GM19463 (cell line): ENCODE measurements at regions not wholly inside any gene's neighbourhood (a gene's known extent, or its start where the extent isn't known, plus 50 kb on each side); places are given as distances from the start of the nearest gene placed in this dataset.
"Not testable (repeated sequence)": the region's sequence is repeated elsewhere in the genome, so short reads cannot be mapped to it uniquely, and the experiment has no call there.

Experiments used
- ATAC-seq: cut with Tn5 transposase; IDR thresholded peaks from one replicate; pipeline ENCODE4 v1.9.1; 2021; ENCODE audit warnings: mild to moderate bottlenecking, moderate library complexity; ENCODE audit not compliant: unreplicated experiment

DNA sequence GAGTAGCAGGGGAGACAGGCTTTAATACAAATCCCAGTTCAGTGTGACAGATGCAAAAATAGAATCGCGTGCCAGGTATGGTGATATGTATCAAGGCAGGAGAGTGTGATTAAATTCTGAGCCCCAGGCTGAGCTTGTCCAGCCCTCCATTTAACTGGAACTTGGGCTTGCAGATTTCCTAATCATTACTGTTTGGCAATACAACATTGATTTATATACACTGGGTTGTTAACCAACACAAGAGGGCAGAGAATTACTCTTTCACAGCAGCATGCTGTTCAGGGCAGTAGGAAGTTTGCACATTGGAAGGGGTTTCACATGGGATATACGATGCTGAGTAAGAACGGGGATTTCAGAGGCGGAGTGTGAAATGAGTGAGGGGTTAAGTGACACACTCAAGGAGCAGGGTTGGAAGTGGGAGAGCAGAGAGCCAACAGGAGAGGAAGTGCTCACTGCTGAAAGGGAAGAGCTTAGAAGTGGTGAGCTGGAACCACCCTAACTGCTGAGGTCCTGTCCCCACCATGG, 70.8 kb upstream of the ATXN1 start:
- no peak for ATAC-seq

DNA sequence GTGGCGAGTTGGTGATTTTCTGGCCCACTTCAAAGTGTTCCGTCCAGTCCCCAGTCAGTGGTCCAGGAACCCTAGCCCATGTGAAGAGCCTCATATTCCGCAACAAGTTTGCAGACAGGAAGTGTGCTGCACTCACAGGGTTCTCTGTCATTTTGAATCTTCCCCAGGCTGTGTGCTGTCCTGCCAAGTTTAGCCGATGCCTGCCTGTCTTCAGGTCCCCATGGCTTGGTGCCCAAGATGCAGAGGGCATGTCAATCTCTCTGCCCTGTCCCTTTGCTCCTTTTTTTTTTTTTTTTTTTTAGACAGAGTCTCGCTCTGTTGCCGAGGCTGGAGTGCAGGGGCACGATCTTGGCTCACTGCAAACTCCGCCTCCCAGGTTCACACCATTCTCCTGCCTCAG, 69.9 kb upstream of the ATXN1 start:
- no peak for ATAC-seq

DNA sequence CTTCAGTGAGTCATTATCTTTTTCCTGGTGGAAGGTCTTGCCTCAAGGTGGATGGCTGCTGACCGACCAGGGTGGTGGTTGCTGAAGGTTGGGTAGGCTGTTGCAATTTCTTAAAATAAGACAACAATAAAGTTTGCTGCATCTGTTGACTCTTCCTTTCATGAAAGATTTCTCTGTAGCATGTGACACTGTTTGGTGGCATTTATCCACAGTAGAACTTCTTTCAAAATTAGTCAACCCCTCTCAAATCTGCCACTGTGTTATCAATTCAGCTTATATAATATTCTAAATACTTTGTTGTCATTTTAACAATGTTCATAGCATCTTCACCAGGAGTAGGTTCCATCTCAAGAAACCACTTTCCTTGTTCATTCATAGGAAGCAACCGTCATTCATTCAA, 66.8 kb upstream of the ATXN1 start:
- no peak for ATAC-seq

DNA sequence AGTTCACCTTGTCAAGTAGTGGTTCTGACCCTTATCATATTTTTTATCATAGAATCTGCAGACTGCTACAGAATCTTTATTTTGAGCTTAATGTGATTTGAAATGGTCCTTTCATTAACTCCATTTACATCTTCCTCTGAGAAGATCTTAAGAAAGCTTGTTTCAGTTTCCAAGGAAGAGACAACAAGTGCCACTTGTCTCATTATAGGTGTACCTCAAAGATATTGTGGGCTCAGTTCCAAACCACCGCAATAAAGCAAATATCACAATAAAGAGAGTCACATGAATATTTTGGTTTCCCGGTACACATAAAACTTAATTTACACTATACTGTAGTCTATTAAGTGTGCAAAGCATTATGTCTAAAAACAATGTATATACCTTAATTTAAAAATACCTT, 66.4 kb upstream of the ATXN1 start:
- ATAC-seq, result no peak

DNA sequence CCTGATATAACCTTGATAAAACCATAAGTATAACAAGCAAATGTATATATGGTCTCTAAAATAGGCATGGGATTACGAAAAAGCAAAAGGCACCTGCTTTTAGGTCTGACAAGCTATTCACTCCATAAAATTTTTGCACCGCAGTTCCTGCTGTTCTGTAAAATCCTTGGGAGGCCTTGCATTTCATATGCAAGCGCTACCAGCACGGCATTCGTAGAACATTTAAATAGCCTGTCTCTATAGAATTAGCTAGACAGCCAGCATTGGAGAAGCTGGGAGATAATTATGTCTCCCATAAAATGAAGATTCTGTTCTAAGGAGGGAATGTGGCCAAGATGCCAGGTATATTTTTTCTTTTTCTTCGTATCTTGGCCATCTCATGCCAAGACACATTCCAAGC, 64.5 kb upstream of the ATXN1 start:
- no peak for ATAC-seq

DNA sequence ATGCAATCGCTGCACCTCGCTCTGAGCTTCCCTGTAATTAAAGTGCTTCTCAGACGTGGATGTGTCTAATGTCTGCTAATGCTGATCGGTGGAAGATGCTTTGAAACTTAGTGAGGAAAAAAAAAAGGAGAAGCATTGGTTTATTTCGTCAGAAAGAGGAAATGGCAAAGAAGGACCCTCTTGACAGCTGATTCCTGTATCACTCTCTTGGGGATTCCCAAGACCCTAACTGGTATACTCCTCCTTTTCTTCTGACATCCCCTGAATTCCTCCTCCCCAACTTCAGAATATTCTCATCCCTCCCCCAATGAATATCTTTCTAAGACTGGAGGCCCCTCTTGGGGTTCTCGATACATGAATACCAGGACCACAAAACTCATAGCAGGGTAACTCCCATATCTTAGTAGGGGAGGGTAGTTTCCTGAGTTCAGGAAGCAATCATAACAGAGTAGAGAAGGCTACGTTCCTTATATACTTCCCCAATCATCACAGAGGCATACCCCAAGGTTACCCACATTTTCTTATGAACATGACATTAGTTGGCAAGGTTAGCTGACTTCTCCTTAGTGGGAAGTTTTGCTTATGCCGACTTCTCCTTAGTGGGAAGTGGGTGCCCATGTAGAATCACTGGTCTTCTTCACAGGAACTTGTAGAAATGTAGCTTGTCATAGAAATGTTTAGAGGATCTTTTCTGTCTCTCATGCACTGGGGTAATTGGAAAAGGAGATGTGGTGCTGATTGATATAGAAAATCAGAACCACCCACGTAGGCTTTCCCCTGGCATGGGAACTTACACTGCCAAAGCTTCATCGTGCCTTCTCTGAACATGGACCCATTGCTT, 63.8 kb upstream of the ATXN1 start:
- ATAC-seq, result no peak

DNA sequence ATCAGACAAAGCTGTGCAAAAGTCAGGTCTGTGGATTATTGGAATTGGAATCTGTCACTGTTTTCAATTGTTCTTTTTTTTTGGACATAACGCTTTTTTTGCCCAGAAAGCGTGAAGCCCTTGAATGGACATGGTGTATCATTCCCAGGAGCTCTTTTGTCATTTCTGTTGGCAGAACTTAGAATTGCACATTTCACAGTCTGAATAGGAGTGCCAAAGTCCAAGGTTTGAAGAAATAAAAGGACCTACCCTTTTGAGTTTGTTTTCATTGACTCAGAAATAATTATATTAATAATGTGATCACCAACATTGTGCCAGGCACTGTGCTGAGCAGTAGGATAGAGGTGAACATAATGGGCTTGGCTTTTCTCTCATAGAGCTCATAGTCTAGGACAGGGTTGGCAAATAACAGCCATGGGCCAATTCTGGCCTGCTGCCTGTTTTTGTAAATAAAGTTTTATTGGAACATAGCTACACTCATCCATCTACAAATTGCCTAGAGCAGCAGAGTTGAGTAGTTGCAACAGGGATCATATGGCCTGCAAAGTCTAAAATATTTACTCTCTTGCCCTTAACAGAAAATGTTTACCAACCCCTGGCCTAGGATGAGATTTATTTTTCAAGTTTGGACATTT, 62.6 kb upstream of the ATXN1 start:
- ATAC-seq, result no peak

DNA sequence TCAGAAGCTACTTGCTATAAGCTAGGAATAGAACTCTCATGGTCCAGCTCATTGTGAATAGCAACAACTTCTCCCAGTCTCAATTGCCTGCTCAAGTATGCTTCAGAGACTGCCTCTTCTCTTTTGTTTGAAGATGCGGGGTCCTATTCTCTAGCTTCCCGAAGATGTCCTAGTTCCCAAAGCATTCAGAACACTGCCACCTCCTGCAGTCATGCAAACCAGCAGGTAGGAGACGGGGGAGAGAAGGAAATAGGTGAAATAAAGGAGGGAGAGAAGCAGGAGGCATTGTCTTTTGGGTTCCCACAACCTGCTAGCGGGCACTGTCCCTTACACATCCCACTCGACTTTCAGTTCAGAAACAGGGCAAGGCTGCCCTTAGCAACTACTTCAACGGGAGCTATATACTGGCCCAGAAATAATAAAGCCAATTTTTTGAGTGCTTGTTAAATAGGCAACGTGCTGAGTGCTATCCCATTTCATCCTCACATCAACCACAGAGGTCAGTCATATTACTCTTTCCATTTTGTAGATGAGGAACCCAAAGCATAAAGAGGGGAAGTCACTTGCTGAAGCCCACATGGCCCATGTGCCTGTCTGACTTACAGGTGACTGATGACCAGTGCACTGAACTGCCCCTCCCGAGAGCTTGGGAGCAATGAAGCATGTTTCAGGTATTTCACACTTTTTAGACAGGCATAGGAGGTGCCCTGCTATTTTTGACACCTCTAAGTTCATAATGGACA, 61.9 kb upstream of the ATXN1 start:
- no peak for ATAC-seq

DNA sequence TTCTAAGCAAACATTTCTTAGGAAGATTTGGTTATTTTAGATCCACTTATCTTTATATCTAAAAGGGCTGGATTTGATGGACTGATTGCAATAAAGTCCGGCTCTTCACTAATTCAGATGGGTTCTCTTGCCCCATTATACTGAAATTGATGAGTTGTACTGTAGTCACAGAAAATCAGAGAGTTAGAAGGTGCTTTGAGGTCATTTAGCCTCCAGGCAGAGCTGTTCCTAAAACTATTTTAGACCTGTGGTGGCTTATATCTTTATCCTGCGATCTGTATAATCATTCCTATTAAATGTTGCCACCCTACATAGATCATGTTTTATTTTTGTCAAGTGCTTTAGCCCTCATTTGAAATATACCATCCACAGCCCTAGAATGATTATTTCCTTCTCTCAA, 61.3 kb upstream of the ATXN1 start:
- ATAC-seq, result no peak

DNA sequence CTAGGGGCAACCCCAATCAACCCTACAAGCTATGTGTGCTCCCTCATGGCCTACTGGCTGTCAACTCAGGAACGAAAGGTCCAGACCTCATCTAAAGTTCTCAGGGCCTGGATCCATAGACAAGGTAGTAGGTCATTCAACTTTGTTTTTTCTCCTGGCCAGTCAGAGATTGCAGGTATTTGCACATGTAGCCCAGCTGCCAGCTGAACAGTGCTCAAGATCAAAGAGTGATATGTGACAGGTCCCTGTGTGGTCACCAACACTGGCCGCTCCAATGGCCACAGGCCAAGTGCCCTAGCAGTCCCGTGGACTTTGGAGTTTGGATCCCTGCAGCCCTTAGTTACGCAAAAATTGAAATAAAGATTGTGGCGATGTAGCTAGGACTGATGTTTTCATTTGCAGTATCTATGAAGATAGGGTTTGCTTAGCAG, 60.6 kb upstream of the ATXN1 start:
- no peak for ATAC-seq

DNA sequence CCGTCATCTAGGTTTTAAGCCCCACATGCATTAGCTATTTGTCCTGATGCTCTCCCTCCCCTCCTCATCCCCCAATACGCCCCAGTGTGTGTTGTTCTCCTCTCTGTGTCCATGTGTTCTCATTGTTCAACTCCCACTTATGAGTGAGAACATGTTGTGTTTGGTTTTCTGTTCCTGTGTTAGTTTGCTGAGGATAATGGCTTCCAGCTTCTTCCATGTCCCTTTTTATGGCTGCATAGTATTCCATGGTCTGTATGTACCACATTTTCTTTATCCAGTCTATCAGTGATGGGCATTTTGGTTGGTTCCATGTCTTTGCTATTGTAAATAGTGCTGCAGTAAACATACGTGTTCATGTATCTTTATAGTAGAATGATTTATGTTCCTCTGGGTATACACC, 59.0 kb upstream of the ATXN1 start:
- ATAC-seq, result not testable (repeated sequence)

DNA sequence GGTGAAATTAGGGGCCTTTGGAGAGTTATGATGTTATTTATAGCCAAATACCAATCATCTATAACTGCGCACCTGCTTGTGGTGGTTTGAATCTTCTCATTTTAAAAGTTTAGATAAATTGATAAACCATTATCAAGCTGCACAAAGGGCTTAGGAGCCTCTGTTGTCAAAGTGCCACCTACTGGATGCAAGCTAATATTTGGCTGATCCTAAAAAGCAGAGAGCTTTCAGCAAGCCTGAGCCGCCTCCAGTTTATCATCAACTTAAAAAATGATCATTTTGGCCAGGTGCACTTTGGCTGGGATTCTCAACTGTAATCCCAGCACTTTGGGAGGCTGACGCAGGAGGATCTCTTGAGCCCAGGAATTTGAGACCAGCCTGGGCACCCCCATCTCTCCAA, 58.5 kb upstream of the ATXN1 start:
- ATAC-seq, result no peak

DNA sequence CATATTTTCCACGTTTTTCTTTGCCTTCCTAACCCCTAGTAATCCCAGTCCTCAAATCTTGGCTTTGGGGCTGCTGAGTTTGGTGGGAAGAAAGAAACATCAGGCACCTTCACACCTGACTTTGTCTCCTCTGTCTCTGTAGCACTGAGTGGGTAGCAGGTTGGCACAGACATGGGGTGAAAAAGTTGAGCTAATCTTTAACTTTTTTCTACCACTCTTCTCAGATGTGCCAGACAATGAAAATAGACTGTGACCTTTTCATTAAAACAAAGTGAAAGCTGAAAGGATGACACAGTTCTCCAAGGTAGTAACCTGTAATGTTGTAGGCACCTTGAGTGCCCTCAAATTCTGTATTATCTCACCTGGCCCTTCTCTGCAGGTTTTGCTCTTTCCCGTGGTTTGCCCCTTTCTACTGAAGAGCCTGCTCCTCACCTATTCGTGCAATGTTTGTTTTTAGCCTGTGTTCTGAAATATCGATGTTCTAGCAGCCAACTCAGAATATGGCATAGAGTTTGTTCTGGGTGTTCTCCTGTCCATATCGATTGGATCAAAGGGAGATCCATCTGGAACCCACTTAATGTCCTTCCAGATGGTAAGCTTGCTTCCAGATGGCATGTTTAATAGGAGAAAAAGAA, 57.8 kb upstream of the ATXN1 start:
- no peak for ATAC-seq

DNA sequence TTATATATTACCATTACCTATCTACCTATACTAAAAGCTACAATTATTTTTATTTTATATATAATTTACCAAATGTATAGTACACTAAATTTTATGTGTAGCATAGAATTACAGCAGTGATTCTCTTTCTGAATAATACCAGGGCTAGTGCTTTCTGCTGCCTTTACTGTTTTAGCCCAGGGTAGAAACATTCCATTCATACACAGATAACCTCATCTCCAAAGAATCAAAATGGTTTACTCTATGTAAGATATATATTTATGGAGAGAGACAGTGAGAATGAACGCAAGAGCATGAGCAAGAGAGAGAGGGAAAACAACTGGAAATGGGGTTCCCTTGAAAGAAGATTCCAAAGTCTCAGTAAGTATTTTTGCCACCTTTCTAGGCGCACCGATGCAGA, 56.3 kb upstream of the ATXN1 start:
- ATAC-seq, result no peak

DNA sequence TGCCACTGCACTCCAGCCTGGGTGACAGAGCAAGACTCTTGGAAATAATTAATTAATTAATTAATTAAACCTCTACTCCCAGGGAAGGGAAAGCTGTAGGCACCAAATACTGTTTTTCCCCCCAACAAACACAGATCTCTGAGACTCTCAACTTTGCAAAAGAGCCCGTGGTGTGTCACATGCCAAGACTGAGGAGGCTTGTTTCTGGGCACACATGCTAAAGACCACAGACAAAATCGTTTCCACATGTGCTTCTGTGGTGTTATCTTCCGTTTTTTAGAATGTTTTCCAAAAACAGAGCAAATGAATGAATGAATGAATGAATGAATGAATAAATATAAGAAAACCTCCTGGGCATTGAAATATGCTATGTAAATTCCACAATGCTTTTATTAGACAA, 55.6 kb upstream of the ATXN1 start:
- no peak for ATAC-seq

DNA sequence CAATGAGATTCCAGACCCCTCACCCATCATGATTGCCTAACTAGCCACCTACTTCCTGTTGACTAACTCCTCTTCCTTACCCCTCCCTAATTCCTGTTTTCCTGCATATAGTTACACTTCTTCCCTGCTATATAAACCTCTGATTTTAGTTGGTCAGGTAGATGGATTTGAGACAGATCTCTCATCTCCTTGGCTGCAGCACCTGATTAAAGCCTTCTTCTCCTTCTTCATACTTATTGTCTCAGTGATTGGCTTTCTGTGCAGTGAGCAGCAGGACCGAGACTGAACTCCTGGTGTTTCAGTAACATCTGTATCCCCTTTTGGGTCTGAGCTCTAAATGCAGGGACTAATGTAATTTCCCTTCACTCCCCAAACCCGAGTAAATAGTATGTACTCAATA, 51.7 kb upstream of the ATXN1 start:
- ATAC-seq, result no peak

DNA sequence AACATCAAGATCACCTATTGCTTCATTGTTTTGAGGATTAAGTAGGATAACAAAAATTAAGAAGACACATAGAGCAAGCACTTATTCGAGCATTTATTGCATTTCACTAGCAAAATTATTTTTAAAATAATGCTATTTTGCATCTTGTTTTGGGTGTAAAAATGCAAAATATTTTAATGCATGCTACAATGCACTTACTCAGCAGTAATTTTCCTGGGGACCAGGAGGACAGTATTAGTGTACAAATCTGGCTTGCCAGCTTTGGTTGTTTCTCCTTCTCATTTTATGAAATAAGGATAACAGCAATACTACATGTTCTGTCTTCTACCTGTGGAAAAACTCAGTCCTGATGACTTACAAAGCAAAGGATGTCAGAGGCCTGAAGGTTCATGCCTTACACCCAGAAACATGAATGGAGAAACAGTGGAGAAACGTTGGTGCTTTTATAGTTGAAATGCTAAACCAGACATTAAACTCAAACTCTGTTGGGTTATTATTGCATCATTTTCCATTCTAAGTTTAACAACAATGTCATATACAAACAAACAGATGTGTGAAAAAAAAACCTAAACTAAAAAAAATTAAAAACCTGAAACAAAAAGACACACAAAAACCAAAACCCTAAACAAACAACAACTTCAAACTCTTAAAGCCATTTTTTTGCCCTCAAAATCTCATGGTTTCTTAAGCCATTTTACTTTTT, 50.2 kb upstream of the ATXN1 start:
- ATAC-seq, result no peak
